Activated CD4-positive, alpha-beta T cell treated with anti-CD3 and anti-CD28 coated beads for 4 hours (primary cell): ENCODE measurements at regions not wholly inside any gene's neighbourhood (a gene's known extent, or its start where the extent isn't known, plus 50 kb on each side); places are given as distances from the start of the nearest gene placed in this dataset.
"Not testable (repeated sequence)": the region's sequence is repeated elsewhere in the genome, so short reads cannot be mapped to it uniquely, and the experiment has no call there.

ENCODE experiments used
- DNase-seq, 2 donors: peaks; one replicate each; pipeline ENCODE4 v3.0.0-alpha.2; 2020

- no peak for DNase-seq
These were observed 54.0 kb upstream of the AKIRIN2 start for GRCh38 chr6:87755708-87756671.

GRCh38 chr6:87754828-87755227 lies 52.8 kb upstream of the AKIRIN2 start:
- no peak for DNase-seq

DNA sequence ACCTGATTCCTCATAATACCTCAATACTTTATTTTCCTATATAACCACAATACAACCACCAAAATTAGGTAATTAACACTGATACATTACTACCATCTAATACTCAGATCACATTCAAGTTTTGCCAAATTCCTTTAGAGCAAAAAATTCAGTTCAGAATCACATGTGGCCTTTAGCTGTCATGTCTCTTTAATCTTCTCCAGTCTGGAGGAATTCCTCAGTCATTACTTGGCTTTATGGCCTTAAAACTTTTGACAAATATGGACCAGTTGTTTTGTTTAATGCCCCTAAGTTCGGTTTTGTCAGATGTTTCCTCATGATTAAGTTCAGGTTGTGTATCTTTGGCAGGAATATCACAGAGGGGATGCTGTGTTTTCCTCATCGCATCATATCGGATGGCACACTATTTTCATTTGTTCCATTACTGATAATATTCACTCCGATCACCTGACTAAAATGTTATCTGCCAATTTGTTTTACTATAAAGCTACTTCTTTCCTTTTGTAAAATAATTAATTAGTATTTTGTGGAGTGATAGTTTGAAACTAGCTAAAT lies 51.2 kb upstream of the AKIRIN2 start:
- no peak for DNase-seq

- not testable (repeated sequence) for DNase-seq
These were observed 50.5 kb upstream of the AKIRIN2 start for GRCh38 chr6:87752503-87752902.
